ENCODE measurements at regions not wholly inside any gene's neighbourhood (a gene's known extent, or its start where the extent isn't known, plus 50 kb on each side); places are given as distances from the start of the nearest gene placed in this dataset.

- TF ChIP-seq CHD7 (IDR thresholded peaks at IDR 0.05; ENCODE audit: insufficient replicate concordance, low read length) (no peak), E2F6 (IDR thresholded peaks at IDR 0.05) (no peak), TCF12 (IDR thresholded peaks at IDR 0.05; ENCODE audit: low read depth, low read length) (no peak)
These were observed 646.3 kb upstream of the SPANXN1 start (continued) for GRCh38 chrX:144601010-144601409.

Measured in H1 (cell line).